ENCODE measurements at regions not wholly inside any gene's neighbourhood (a gene's known extent, or its start where the extent isn't known, plus 50 kb on each side); places are given as distances from the start of the nearest gene placed in this dataset.

GRCh38 chr9:26133537-26133936 is 455.3 kb upstream of the TUSC1 start:
- WGBS, 2 experiments (ENCODE audit: extremely low coverage in 1 of 2, insufficient coverage in 1 of 2, insufficient read length in 1 of 2, insufficient replicate concordance in 2 of 2, low coverage in 1 of 2, low lambda C conversion rate in 2 of 2, missing lambda C conversion rate in 1 of 2) = 96% methylated on average over 1 of the region's 1 CpG; no CpG with 5 or more reads in 1 of the 2 experiments
- Histone ChIP-seq H3K27me3 (replicated peaks in 1 of 4; ENCODE audit: control insufficient read depth in 3 of 4, extremely low read depth in 1 of 4, insufficient read depth in 3 of 4, low read length in 3 of 4) (no peaks in the 10 kb centered on the region), H3K79me1 (ENCODE audit: low read depth, low read length) (no peaks in the 10 kb centered on the region), H3K9ac (replicated peaks in 1 of 4; ENCODE audit: extremely low read depth in 1 of 4, low read depth in 3 of 4, low read length in 3 of 4) (no peak overlapping the region), H3K23ac (ENCODE audit: insufficient read length) (no peak overlapping the region), H2BK12ac (ENCODE audit: low read depth, low read length) (no peak overlapping the region), H3K79me2 (ENCODE audit: control insufficient read depth in 1 of 2, insufficient read depth in 2 of 2, low read length in 2 of 2) (no peaks in the 10 kb centered on the region), H4K5ac (ENCODE audit: insufficient read length, low read depth, low read length) (no peak overlapping the region), H4K91ac (replicated peaks; ENCODE audit: insufficient read length, low read length) (no peak overlapping the region), H3K4ac (replicated peaks; ENCODE audit: insufficient read length, low read depth, low read length) (no peak overlapping the region), H3K4me2 (ENCODE audit: insufficient read depth in 1 of 2, low read depth in 2 of 2, low read length in 2 of 2) (no peak overlapping the region), H4K20me1 (replicated peaks in 1 of 2; ENCODE audit: control insufficient read depth in 1 of 2, insufficient read depth in 2 of 2, low read length in 2 of 2) (no peaks in the 10 kb centered on the region), H2BK15ac (ENCODE audit: low read length) (no peak overlapping the region), H2BK120ac (replicated peaks; ENCODE audit: low read depth, low read length) (no peak overlapping the region), H3K14ac (ENCODE audit: insufficient read length) (no peak overlapping the region), H2AFZ (ENCODE audit: low read length) (no peak overlapping the region), H4K8ac (ENCODE audit: extremely low read depth, insufficient read depth, low read length) (no peak overlapping the region), H2BK5ac (ENCODE audit: low read depth, low read length) (no peak overlapping the region), H3K9me3 (ENCODE audit: insufficient read depth in 2 of 2, low read depth in 1 of 2, low read length in 1 of 2) (no peaks in the 10 kb centered on the region), H3K36me3 (ENCODE audit: control insufficient read depth in 2 of 4, insufficient read depth in 4 of 4, low read length in 3 of 4) (no peaks in the 10 kb centered on the region), H2BK20ac (ENCODE audit: low read length) (no peak overlapping the region), H3K4me1 (replicated peaks in 1 of 4; ENCODE audit: control insufficient read depth in 3 of 4, insufficient read depth in 4 of 4, low read length in 3 of 4) (no peaks in the 10 kb centered on the region), H3K18ac (ENCODE audit: extremely low read depth, low read length) (no peak overlapping the region), H2AK5ac (ENCODE audit: low read depth, low read length) (no peak overlapping the region), H3K23me2 (ENCODE audit: low read depth, low read length) (no peaks in the 10 kb centered on the region), H3K56ac (replicated peaks; ENCODE audit: insufficient read length, low read depth, low read length) (no peak overlapping the region), H3K27ac (ENCODE audit: low read depth, low read length) (no peak overlapping the region), H3K4me3 (ENCODE audit: extremely low read depth in 1 of 4, insufficient read depth in 2 of 4, low read depth in 3 of 4, low read length in 4 of 4) (no peak overlapping the region)
- FAIRE-seq (no peak), DNase-seq (ENCODE audit: low read depth in 1 of 2, low spot score in 2 of 2) (no peak)
- POLR2A ChIA-PET (ENCODE audit: partially characterized antibody) = no interaction called here
- CTCF ChIA-PET (ENCODE audit: partially characterized antibody) = no interaction called here
- TF ChIP-seq POLR2AphosphoS5 (IDR thresholded peaks at IDR 0.05; ENCODE audit: low read depth, low read length) = no peak
- no peak for TF ChIP-seq JUND (IDR thresholded peaks at IDR 0.05; ENCODE audit: low read length)
- no peak for TF ChIP-seq TCF12 (IDR thresholded peaks at IDR 0.05; ENCODE audit: low read depth, low read length)
- TF ChIP-seq KDM4A (IDR thresholded peaks at IDR 0.05; ENCODE audit: low read depth, low read length, severe bottlenecking) = no peak
- TF ChIP-seq TEAD4 (IDR thresholded peaks at IDR 0.05; ENCODE audit: low read depth, low read length) = no peak
- no peak for TF ChIP-seq ASH2L (IDR thresholded peaks at IDR 0.05; ENCODE audit: low read length)
- no peak for TF ChIP-seq JUN (IDR thresholded peaks at IDR 0.05; ENCODE audit: low read depth, low read length)
- TF ChIP-seq FOSL1 (IDR thresholded peaks at IDR 0.05; ENCODE audit: insufficient read depth, low read depth, low read length) = no peak
- no peak for TF ChIP-seq EZH2 (IDR thresholded peaks at IDR 0.05; ENCODE audit: low read depth, low read length, severe bottlenecking)
